ENCODE measurements at regions not wholly inside any gene's neighbourhood (a gene's known extent, or its start where the extent isn't known, plus 50 kb on each side); places are given as distances from the start of the nearest gene placed in this dataset.

- Histone ChIP-seq H2AFZ (ENCODE audit: low read length) (no peak overlapping the region), H3K27me3 (ENCODE audit: insufficient read depth, low read length, poor library complexity, severe bottlenecking) (no peaks in the 10 kb centered on the region), H3K79me2 (ENCODE audit: insufficient read depth, low read length) (no peaks in the 10 kb centered on the region), H3K9ac (ENCODE audit: low read depth, low read length, poor library complexity, severe bottlenecking) (no peak overlapping the region), H3K9me2 (replicated peaks; ENCODE audit: low read depth, low read length) (no peaks in the 10 kb centered on the region), H3K4me2 (ENCODE audit: low read depth, low read length, poor library complexity, severe bottlenecking) (no peak overlapping the region), H4K20me1 (ENCODE audit: insufficient read depth, low read length, poor library complexity, severe bottlenecking) (no peaks in the 10 kb centered on the region), H3K36me3 (ENCODE audit: insufficient read depth, low read length) (no peaks in the 10 kb centered on the region), H3K9me3 (ENCODE audit: insufficient read depth, low read depth, low read length) (no peaks in the 10 kb centered on the region), H3F3A (ENCODE audit: low read depth) (no peaks in the 10 kb centered on the region), H3K4me3 (ENCODE audit: low read length, poor library complexity, severe bottlenecking) (no peak overlapping the region), H3K4me1 (ENCODE audit: insufficient read depth, low read length, poor library complexity, severe bottlenecking) (no peaks in the 10 kb centered on the region)
- no peak for TF ChIP-seq EZH2phosphoT487 (IDR thresholded peaks at IDR 0.05; ENCODE audit: borderline replicate concordance)
- TF ChIP-seq CTCF (conservative IDR thresholded peaks at IDR 0.05; ENCODE audit: low read length) = no peak
Observed at GRCh38 chr4:184324939-184325477, 107.3 kb upstream of the ENPP6 start.

- Histone ChIP-seq H3K79me2 (ENCODE audit: insufficient read depth, low read length) (no peaks in the 10 kb centered on the region), H3K9ac (ENCODE audit: low read depth, low read length, poor library complexity, severe bottlenecking) (no peak overlapping the region), H3K9me3 (ENCODE audit: insufficient read depth, low read depth, low read length) (no peaks in the 10 kb centered on the region), H4K20me1 (ENCODE audit: insufficient read depth, low read length, poor library complexity, severe bottlenecking) (no peaks in the 10 kb centered on the region), H3F3A (ENCODE audit: low read depth) (no peaks in the 10 kb centered on the region), H2AFZ (ENCODE audit: low read length) (no peak overlapping the region), H3K4me1 (ENCODE audit: insufficient read depth, low read length, poor library complexity, severe bottlenecking) (no peaks in the 10 kb centered on the region), H3K36me3 (ENCODE audit: insufficient read depth, low read length) (no peaks in the 10 kb centered on the region), H3K4me3 (ENCODE audit: low read length, poor library complexity, severe bottlenecking) (no peak overlapping the region), H3K27me3 (ENCODE audit: insufficient read depth, low read length, poor library complexity, severe bottlenecking) (no peaks in the 10 kb centered on the region), H3K9me2 (replicated peaks; ENCODE audit: low read depth, low read length) (no peaks in the 10 kb centered on the region), H3K4me2 (ENCODE audit: low read depth, low read length, poor library complexity, severe bottlenecking) (no peak overlapping the region)
- TF ChIP-seq EZH2phosphoT487 (IDR thresholded peaks at IDR 0.05; ENCODE audit: borderline replicate concordance) = no peak
- no peak for TF ChIP-seq CTCF (conservative IDR thresholded peaks at IDR 0.05; ENCODE audit: low read length)
Observed at GRCh38 chr4:184322328-184323025, 104.8 kb upstream of the ENPP6 start.

- Histone ChIP-seq H3K4me1 (ENCODE audit: insufficient read depth, low read length, poor library complexity, severe bottlenecking) (no peaks in the 10 kb centered on the region), H3K4me2 (ENCODE audit: low read depth, low read length, poor library complexity, severe bottlenecking) (no peak overlapping the region), H3K9me3 (ENCODE audit: insufficient read depth, low read depth, low read length) (no peaks in the 10 kb centered on the region), H3K79me2 (ENCODE audit: insufficient read depth, low read length) (no peaks in the 10 kb centered on the region), H3F3A (ENCODE audit: low read depth) (no peaks in the 10 kb centered on the region), H3K4me3 (ENCODE audit: low read length, poor library complexity, severe bottlenecking) (no peak overlapping the region), H3K9me2 (replicated peaks; ENCODE audit: low read depth, low read length) (no peaks in the 10 kb centered on the region), H4K20me1 (ENCODE audit: insufficient read depth, low read length, poor library complexity, severe bottlenecking) (no peaks in the 10 kb centered on the region), H3K36me3 (ENCODE audit: insufficient read depth, low read length) (no peaks in the 10 kb centered on the region), H2AFZ (ENCODE audit: low read length) (no peak overlapping the region), H3K9ac (ENCODE audit: low read depth, low read length, poor library complexity, severe bottlenecking) (no peak overlapping the region), H3K27me3 (ENCODE audit: insufficient read depth, low read length, poor library complexity, severe bottlenecking) (no peaks in the 10 kb centered on the region)
- TF ChIP-seq CTCF (conservative IDR thresholded peaks at IDR 0.05; ENCODE audit: low read length) (no peak), EZH2phosphoT487 (IDR thresholded peaks at IDR 0.05; ENCODE audit: borderline replicate concordance) (no peak)
Observed at GRCh38 chr4:184320631-184321030, 103.0 kb upstream of the ENPP6 start.

Measured in Loucy (cell line).